Suprapubic skin (tissue), 4 donors: ENCODE measurements at regions not wholly inside any gene's neighbourhood (a gene's known extent, or its start where the extent isn't known, plus 50 kb on each side); places are given as distances from the start of the nearest gene placed in this dataset.

Experiments used
- DNase-seq, 2 donors: peaks; one replicate each; pipeline ENCODE4 v3.0.0-alpha.2; 2019; ENCODE audit warnings: low spot score in 2 of 2
- H3K27ac ChIP-seq: fragments of 200-600 bp; sonication (generic); one replicate; pipeline ENCODE4 v1.5.1; 2019
- H3K27me3 ChIP-seq: fragments of 200-600 bp; sonication (generic); one replicate; pipeline ENCODE4 v1.5.1; 2019
- H3K36me3 ChIP-seq: fragments of 200-600 bp; sonication (generic); one replicate; pipeline ENCODE4 v1.5.1; 2019
- H3K4me1 ChIP-seq: fragments of 200-600 bp; sonication (generic); one replicate; pipeline ENCODE4 v1.5.1; 2019
- H3K4me3 ChIP-seq: fragments of 200-600 bp; sonication (generic); one replicate; pipeline ENCODE4 v1.5.1; 2019; ENCODE audit warnings: mild to moderate bottlenecking
- H3K9me3 ChIP-seq: fragments of 200-600 bp; sonication (generic); one replicate; pipeline ENCODE4 v1.5.1; 2019
- CTCF ChIP-seq, 2 donors: fragments of 200-600 bp in 1 of 2; fragments of 450-650 bp in 1 of 2; sonication (generic) in 1 of 2; IDR thresholded peaks; one replicate each; pipeline ENCODE4 v1.5.1; 2016 to 2019; ENCODE audit warnings: antibody characterized with exemption in 2 of 2, mild to moderate bottlenecking in 1 of 2, moderate library complexity in 1 of 2
- EP300 ChIP-seq: sonication (generic); formaldehyde crosslinking; IDR thresholded peaks from one replicate; pipeline ENCODE4 v1.6.1; 2017; ENCODE audit warnings: antibody characterized with exemption
- POLR2A ChIP-seq, 2 donors: fragments of 450-650 bp; IDR thresholded peaks; one replicate each; pipeline ENCODE4 v1.6.1; 2017; ENCODE audit warnings: antibody characterized with exemption in 2 of 2, mild to moderate bottlenecking in 2 of 2, moderate library complexity in 2 of 2
- POLR2AphosphoS5 ChIP-seq, 3 donors: sonication (generic); formaldehyde crosslinking; IDR thresholded peaks; one replicate each; pipeline ENCODE4 v1.6.1; 2017; ENCODE audit warnings: antibody characterized with exemption in 3 of 3
- WGBS: methylation state at CpG from one replicate; pipeline ENCODE4 v1.1.5; 2018; 5-methylcytosine and 5-hydroxymethylcytosine counted together

GRCh38 chr7:51457079-51457478, 140.5 kb upstream of the COBL start:
- no peak for DNase-seq
- 78% methylated on average over 5 of the region's 5 CpGs for WGBS
- Histone ChIP-seq H3K9me3 (no peaks in the 10 kb centered on the region), H3K4me1 (no peaks in the 10 kb centered on the region), H3K36me3 (no peaks in the 10 kb centered on the region), H3K27ac (no peak overlapping the region), H3K27me3 (no peaks in the 10 kb centered on the region), H3K4me3 (no peak overlapping the region)
- no peak for TF ChIP-seq EP300

- Histone ChIP-seq H3K36me3 (no peaks in the 10 kb centered on the region), H3K9me3 (no peaks in the 10 kb centered on the region), H3K4me1 (no peaks in the 10 kb centered on the region), H3K27ac (no peak overlapping the region), H3K4me3 (no peak overlapping the region), H3K27me3 (no peaks in the 10 kb centered on the region)
- WGBS, result 43% methylated on average over 2 of the region's 2 CpGs
- TF ChIP-seq POLR2A (IDR thresholded peaks at IDR 0.05) (no peak), CTCF (IDR thresholded peaks at IDR 0.05) (no peak), EP300 (no peak), POLR2AphosphoS5 (IDR thresholded peaks at IDR 0.05) (no peak)
- no peak for DNase-seq
These were observed 139.9 kb upstream of the COBL start for GRCh38 chr7:51456431-51457060.

GRCh38 chr7:51455948-51456347, 139.3 kb upstream of the COBL start:
- no peak for DNase-seq
- Histone ChIP-seq H3K36me3 (no peaks in the 10 kb centered on the region), H3K4me3 (no peak overlapping the region), H3K9me3 (no peaks in the 10 kb centered on the region), H3K4me1 (no peaks in the 10 kb centered on the region), H3K27ac (no peak overlapping the region), H3K27me3 (no peaks in the 10 kb centered on the region)
- TF ChIP-seq POLR2AphosphoS5 (IDR thresholded peaks at IDR 0.05) (no peak), POLR2A (IDR thresholded peaks at IDR 0.05) (no peak), CTCF (IDR thresholded peaks at IDR 0.05) (no peak), EP300 (no peak)
- WGBS, result 14% methylated on average over 6 of the region's 6 CpGs

- H3K27ac ChIP-seq, result no peak overlapping the region
- WGBS, result 68% methylated on average over 3 of the region's 3 CpGs
These were observed 138.9 kb upstream of the COBL start for GRCh38 chr7:51455513-51455912.

GRCh38 chr7:51455086-51455485, 138.5 kb upstream of the COBL start:
- H3K27ac ChIP-seq, result no peak overlapping the region
- no peaks in the 10 kb centered on the region for H3K9me3 ChIP-seq
- H3K4me1 ChIP-seq, result no peaks in the 10 kb centered on the region
- H3K4me3 ChIP-seq, result no peak overlapping the region
- 77% methylated on average over 3 of the region's 3 CpGs for WGBS
- no peaks in the 10 kb centered on the region for H3K27me3 ChIP-seq
- no peaks in the 10 kb centered on the region for H3K36me3 ChIP-seq
- DNase-seq, result no peak
- TF ChIP-seq CTCF (IDR thresholded peaks at IDR 0.05) (no peak), POLR2A (IDR thresholded peaks at IDR 0.05) (no peak), EP300 (no peak), POLR2AphosphoS5 (IDR thresholded peaks at IDR 0.05) (no peak)

More at GRCh38 chr7:51455513-51455912, 138.9 kb upstream of the COBL start:
- no peak overlapping the region for H3K4me3 ChIP-seq
- no peaks in the 10 kb centered on the region for H3K9me3 ChIP-seq
- TF ChIP-seq EP300 (no peak), CTCF (IDR thresholded peaks at IDR 0.05) (no peak), POLR2A (IDR thresholded peaks at IDR 0.05) (no peak), POLR2AphosphoS5 (IDR thresholded peaks at IDR 0.05) (no peak)
- no peaks in the 10 kb centered on the region for H3K4me1 ChIP-seq
- no peak for DNase-seq
- no peaks in the 10 kb centered on the region for H3K27me3 ChIP-seq
- no peaks in the 10 kb centered on the region for H3K36me3 ChIP-seq

- TF ChIP-seq CTCF (IDR thresholded peaks at IDR 0.05) (no peak), POLR2A (IDR thresholded peaks at IDR 0.05) (no peak), EP300 (no peak), POLR2AphosphoS5 (IDR thresholded peaks at IDR 0.05) (no peak)
- 78% methylated on average over 1 of the region's 1 CpG for WGBS
- no peak overlapping the region for H3K4me3 ChIP-seq
These were observed 136.1 kb upstream of the COBL start for GRCh38 chr7:51452694-51453093.

More at GRCh38 chr7:51452694-51453093, 136.1 kb upstream of the COBL start:
- Histone ChIP-seq H3K4me1 (no peaks in the 10 kb centered on the region), H3K36me3 (no peaks in the 10 kb centered on the region), H3K27me3 (no peaks in the 10 kb centered on the region), H3K9me3 (no peaks in the 10 kb centered on the region), H3K27ac (no peak overlapping the region)
- DNase-seq, result no peak
